ENCODE measurements at regions not wholly inside any gene's neighbourhood (a gene's known extent, or its start where the extent isn't known, plus 50 kb on each side); places are given as distances from the start of the nearest gene placed in this dataset.

DNA sequence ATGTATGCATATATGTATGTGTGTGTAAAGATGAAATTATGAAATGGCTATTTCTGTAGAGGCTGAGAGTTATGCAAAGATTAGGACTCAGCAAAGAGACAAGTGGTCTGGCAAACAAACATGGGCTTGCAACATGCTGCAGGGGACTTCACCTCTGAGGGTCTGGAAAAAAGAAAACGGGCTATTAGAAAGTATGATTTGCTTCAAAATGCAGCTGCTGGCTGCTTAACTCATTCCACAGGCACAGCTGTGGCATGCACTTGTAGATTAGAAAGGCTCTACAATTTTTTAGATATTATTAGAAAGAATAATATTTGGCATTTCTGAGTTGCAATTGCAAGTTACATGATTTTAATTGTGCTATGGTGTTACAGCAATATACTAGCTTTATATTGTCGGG lies 90.4 kb downstream of the ADAMTS1 start:
- CTCF ChIA-PET: no interaction called here
- Mint-ChIP-seq H3K4me3 (no peak overlapping the region), H3K36me3 (ENCODE audit: low read depth) (no peaks in the 10 kb centered on the region), H3K27me3 (no peaks in the 10 kb centered on the region), H3K9me3 (no peaks in the 10 kb centered on the region), H3K4me1 (ENCODE audit: low read depth) (no peaks in the 10 kb centered on the region), H3K27ac (no peak overlapping the region)
- POLR2A ChIA-PET: no interaction called here
- TF ChIP-seq, protein P1, sequence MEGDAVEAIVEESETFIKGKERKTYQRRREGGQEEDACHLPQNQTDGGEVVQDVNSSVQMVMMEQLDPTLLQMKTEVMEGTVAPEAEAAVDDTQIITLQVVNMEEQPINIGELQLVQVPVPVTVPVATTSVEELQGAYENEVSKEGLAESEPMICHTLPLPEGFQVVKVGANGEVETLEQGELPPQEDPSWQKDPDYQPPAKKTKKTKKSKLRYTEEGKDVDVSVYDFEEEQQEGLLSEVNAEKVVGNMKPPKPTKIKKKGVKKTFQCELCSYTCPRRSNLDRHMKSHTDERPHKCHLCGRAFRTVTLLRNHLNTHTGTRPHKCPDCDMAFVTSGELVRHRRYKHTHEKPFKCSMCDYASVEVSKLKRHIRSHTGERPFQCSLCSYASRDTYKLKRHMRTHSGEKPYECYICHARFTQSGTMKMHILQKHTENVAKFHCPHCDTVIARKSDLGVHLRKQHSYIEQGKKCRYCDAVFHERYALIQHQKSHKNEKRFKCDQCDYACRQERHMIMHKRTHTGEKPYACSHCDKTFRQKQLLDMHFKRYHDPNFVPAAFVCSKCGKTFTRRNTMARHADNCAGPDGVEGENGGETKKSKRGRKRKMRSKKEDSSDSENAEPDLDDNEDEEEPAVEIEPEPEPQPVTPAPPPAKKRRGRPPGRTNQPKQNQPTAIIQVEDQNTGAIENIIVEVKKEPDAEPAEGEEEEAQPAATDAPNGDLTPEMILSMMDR (IDR thresholded peaks at IDR 0.05): no peak
- intact Hi-C loops (cut with micrococcal nuclease): no loop called here
- no peak for DNase-seq
- ATAC-seq: no peak

DNA sequence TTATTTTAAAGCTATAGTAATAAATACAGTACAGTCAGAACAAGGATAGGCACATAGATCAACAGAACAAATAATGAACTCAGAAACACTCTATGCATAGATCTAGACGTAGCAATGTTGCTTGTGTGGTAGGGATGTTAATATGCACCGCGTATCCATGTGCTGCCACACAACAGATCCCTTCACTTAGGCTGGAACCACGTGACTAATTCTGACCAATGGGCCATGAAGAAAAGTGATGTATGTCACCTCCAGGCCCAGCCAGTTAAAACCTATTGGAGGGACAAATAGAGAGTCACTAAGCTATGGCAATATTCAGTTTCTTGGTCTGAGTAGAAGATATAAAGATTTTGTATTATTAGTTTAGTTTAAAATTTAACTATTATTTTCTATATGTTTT lies 91.4 kb downstream of the ADAMTS1 start:
- H3K4me1 Mint-ChIP-seq (ENCODE audit: low read depth): no peaks in the 10 kb centered on the region
- ChIA-PET POLR2A (no interaction called here), CTCF (no interaction called here)
- DNase-seq (no peak), ATAC-seq (no peak)
- H3K4me3 Mint-ChIP-seq: no peak overlapping the region
- TF ChIP-seq, protein P1 (IDR thresholded peaks at IDR 0.05): no peak
- intact Hi-C loops (cut with micrococcal nuclease): no loop called here
- H3K27me3 Mint-ChIP-seq: no peaks in the 10 kb centered on the region
- H3K36me3 Mint-ChIP-seq (ENCODE audit: low read depth): no peaks in the 10 kb centered on the region
- no peak overlapping the region for H3K27ac Mint-ChIP-seq
- H3K9me3 Mint-ChIP-seq: no peaks in the 10 kb centered on the region

DNA sequence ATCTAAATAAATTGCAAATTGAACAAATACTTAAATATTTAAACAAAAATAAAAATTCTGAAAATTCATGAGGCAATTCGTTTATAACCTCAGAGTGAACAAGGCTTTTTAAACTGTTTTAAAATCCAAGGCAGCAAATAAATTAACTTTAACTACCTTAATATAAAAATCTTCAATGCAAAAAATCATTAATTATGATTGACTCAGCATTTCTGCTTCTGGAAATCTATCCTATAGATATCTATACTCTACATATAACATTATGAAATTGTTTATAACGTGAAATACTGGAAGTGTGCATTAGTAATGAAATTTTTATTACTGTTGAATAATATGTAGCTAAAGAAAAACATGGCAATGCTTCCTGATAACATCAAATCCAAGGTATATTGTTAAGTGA lies 92.4 kb downstream of the ADAMTS1 start:
- Mint-ChIP-seq H3K36me3 (ENCODE audit: low read depth) (no peaks in the 10 kb centered on the region), H3K4me3 (no peak overlapping the region), H3K27me3 (no peaks in the 10 kb centered on the region), H3K9me3 (no peaks in the 10 kb centered on the region), H3K4me1 (ENCODE audit: low read depth) (no peaks in the 10 kb centered on the region), H3K27ac (no peak overlapping the region)
- ATAC-seq (no peak), DNase-seq (no peak)
- intact Hi-C loops (cut with micrococcal nuclease): no loop called here
- ChIA-PET CTCF (no interaction called here), POLR2A (no interaction called here)
- TF ChIP-seq, protein P1 (IDR thresholded peaks at IDR 0.05): no peak

DNA sequence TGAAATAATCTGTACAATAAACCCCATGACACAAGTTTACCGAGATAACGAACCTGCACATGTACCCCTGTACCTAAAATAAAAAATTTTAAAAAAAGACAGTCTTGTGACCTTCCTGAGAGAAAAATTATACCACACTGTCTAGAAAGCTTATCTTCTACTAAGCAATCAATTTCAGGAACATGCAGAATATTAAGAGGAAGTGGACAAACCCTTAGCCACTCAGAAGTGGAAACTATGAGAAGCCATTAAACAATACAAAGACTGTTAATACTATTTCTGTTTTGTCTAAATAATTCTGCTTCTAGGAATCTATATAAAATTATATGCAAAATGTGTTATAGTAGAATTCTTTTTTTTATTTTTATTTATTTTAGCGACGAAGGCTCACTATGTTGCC lies 93.9 kb downstream of the ADAMTS1 start:
- ChIA-PET CTCF (interaction anchor here (1.2 kb wide), 1 partner anchor 18 kb away, joined by 4 read pairs; no protein-coding TSS in a partner anchor), POLR2A (no interaction called here)
- TF ChIP-seq, protein P1 (IDR thresholded peaks at IDR 0.05): no peak
- Mint-ChIP-seq H3K9me3 (no peaks in the 10 kb centered on the region), H3K27me3 (peaks cover 2% of the 10 kb centered on the region), H3K4me3 (no peak overlapping the region), H3K27ac (no peak overlapping the region), H3K4me1 (ENCODE audit: low read depth) (no peaks in the 10 kb centered on the region), H3K36me3 (ENCODE audit: low read depth) (no peaks in the 10 kb centered on the region)
- DNase-seq (no peak), ATAC-seq (no peak)
- intact Hi-C loops (cut with micrococcal nuclease): no loop called here

DNA sequence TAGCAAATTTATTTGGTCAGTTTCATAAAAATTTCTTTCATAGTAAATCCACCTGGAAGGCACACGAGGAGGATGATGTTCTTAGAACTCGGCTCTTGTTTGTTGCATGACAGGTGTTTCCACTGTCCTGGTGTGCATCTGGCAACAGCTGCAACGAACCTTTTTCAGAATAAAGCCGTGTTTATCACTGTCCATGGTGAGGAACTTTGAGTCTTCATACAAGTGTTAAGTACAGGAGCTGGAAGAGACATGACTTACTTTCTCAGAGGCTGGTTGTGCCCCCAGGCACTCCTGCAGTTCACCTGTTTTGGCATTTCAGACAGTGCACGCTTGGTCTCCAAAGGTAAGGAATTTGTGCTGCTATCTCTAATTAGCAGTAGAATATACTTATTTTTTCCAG lies 97.1 kb downstream of the ADAMTS1 start:
- no peak for DNase-seq
- H3K27me3 Mint-ChIP-seq: peaks cover 2% of the 10 kb centered on the region
- intact Hi-C loops (cut with micrococcal nuclease): no loop called here
- no peak overlapping the region for H3K4me3 Mint-ChIP-seq
- H3K9me3 Mint-ChIP-seq: no peaks in the 10 kb centered on the region
- CTCF ChIA-PET: no interaction called here
- H3K4me1 Mint-ChIP-seq (ENCODE audit: low read depth): no peaks in the 10 kb centered on the region
- no peak for ATAC-seq
- TF ChIP-seq, protein P1 (IDR thresholded peaks at IDR 0.05): no peak
- H3K36me3 Mint-ChIP-seq (ENCODE audit: low read depth): no peaks in the 10 kb centered on the region
- POLR2A ChIA-PET: no interaction called here
- no peak overlapping the region for H3K27ac Mint-ChIP-seq
